Body of pancreas (tissue), 4 donors: ENCODE measurements at regions not wholly inside any gene's neighbourhood (a gene's known extent, or its start where the extent isn't known, plus 50 kb on each side); places are given as distances from the start of the nearest gene placed in this dataset.

ENCODE experiments used
- CTCF ChIP-seq, 7 experiments: fragments of 450-650 bp in 4 of 7; fragments of 200-600 bp in 3 of 7; sonication (generic) in 3 of 7; IDR thresholded peaks; one replicate each; pipeline ENCODE4 v1.5.1; 2016 to 2019; ENCODE audit warnings: antibody characterized with exemption in 7 of 7
- POLR2A ChIP-seq, 3 donors: fragments of 450-650 bp; IDR thresholded peaks; one replicate each; pipeline ENCODE4 v1.6.1; 2016; ENCODE audit warnings: antibody characterized with exemption in 3 of 3, mild to moderate bottlenecking in 2 of 3

GRCh38 chrX:55326985-55327384 lies 62.3 kb upstream of the PAGE3 start:
- TF ChIP-seq CTCF (IDR thresholded peaks at IDR 0.05) (no peak), POLR2A (IDR thresholded peaks at IDR 0.05) (no peak)
